HCT116 (cell line): ENCODE measurements at regions not wholly inside any gene's neighbourhood (a gene's known extent, or its start where the extent isn't known, plus 50 kb on each side); places are given as distances from the start of the nearest gene placed in this dataset.

Experiments
- EGR1 ChIP-seq: IDR thresholded peaks from 2 replicates; pipeline ENCODE4 v1.6.1; 2012; ENCODE audit warnings: low read depth
- EZH2 ChIP-seq: fragments of 200-600 bp; sonication (generic); IDR thresholded peaks from 2 replicates; pipeline ENCODE4 v1.6.1; 2017; ENCODE audit warnings: antibody characterized with exemption, mixed run types
- JUND ChIP-seq: IDR thresholded peaks from 2 replicates; pipeline ENCODE4 v1.6.1; 2012
- POLR2A ChIP-seq: IDR thresholded peaks from 2 replicates; pipeline ENCODE4 v1.7.0; 2011; ENCODE audit warnings: borderline replicate concordance; ENCODE audit not compliant: insufficient read depth, insufficient read length; ENCODE audit errors: extremely low read depth
- POLR2AphosphoS5 ChIP-seq: IDR thresholded peaks from 2 replicates; pipeline ENCODE4 v1.6.1; 2011; ENCODE audit warnings: mild to moderate bottlenecking, low read depth, low read length, moderate library complexity
- ZNF274 ChIP-seq: fragments of 200-500 bp; sonication (Bioruptor generic); IDR thresholded peaks from 2 replicates; pipeline ENCODE4 v1.6.1; 2014; ENCODE audit warnings: mild to moderate bottlenecking, low read depth, low read length, inconsistent platforms
- TF ChIP-seq, protein P1 (sequence below), 3 experiments: fragments of 200-600 bp in 1 of 3; sonication (generic) in 1 of 3; IDR thresholded peaks in 2 of 3; conservative IDR thresholded peaks in 1 of 3; 2 replicates each; pipeline ENCODE4 v1.5.1; 2012 to 2017; ENCODE audit warnings: low read depth in 2 of 3, low read length in 2 of 3, antibody characterized with exemption in 1 of 3, borderline replicate concordance in 1 of 3, control low read depth in 1 of 3, mild to moderate bottlenecking in 1 of 3, mixed read lengths in 1 of 3, mixed run types in 1 of 3, moderate library complexity in 1 of 3; ENCODE audit not compliant: insufficient read depth in 1 of 3

DNA sequence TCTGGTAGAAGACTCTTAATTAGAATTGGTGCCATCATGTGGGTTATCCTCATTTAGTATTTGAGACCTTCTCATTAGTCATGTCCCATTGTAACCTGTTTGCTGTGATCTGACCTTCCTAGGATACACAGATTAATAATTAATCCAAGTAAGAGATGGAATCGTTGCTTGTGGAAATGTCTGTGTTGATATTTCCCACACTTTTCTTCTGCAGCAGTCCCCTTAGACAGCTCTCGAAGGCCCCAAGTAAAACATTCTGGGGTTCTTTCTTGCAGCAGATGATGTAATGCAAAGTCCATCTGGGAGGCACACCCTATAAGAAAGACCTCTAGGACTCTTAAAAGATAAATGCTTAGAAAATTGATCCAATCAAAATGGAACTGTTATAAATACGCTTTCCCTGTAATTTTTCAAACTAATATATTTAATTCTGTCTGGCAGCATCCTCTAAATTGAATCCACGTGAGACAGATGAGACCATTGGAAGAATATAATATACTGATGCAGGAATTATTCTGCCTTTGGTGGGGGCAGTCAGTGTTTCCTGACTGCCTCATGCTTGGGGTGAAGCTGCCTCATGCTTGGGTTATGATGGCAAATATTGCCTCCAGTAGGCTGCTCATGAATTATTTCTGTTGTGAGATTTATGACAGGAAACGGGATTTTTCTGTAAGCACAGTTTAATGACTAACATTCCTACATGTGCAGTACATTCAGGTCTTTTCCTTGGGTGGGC, 54.5 kb upstream of the ARMC2 start:
- TF ChIP-seq EZH2, result no peak
- TF ChIP-seq, protein P1, sequence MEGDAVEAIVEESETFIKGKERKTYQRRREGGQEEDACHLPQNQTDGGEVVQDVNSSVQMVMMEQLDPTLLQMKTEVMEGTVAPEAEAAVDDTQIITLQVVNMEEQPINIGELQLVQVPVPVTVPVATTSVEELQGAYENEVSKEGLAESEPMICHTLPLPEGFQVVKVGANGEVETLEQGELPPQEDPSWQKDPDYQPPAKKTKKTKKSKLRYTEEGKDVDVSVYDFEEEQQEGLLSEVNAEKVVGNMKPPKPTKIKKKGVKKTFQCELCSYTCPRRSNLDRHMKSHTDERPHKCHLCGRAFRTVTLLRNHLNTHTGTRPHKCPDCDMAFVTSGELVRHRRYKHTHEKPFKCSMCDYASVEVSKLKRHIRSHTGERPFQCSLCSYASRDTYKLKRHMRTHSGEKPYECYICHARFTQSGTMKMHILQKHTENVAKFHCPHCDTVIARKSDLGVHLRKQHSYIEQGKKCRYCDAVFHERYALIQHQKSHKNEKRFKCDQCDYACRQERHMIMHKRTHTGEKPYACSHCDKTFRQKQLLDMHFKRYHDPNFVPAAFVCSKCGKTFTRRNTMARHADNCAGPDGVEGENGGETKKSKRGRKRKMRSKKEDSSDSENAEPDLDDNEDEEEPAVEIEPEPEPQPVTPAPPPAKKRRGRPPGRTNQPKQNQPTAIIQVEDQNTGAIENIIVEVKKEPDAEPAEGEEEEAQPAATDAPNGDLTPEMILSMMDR (IDR thresholded peaks at IDR 0.05 in 2 of 3, conservative IDR thresholded peaks at IDR 0.05 in 1 of 3; ENCODE audit: borderline replicate concordance in 1 of 3, insufficient read depth in 1 of 3, low read depth in 2 of 3, low read length in 2 of 3), result no peak
- TF ChIP-seq POLR2AphosphoS5, result no peak
- TF ChIP-seq ZNF274, result no peak
- TF ChIP-seq POLR2A, result no peak
- no peak for TF ChIP-seq JUND
- no peak for TF ChIP-seq EGR1
